K562 (cell line): ENCODE measurements at regions not wholly inside any gene's neighbourhood (a gene's known extent, or its start where the extent isn't known, plus 50 kb on each side); places are given as distances from the start of the nearest gene placed in this dataset.

Experiments used
- CC2D1A ChIP-seq: fragments of 450-650 bp; IDR thresholded peaks from 2 replicates; pipeline ENCODE4 v1.6.1; 2017; ENCODE audit warnings: mild to moderate bottlenecking
- ESRRA ChIP-seq: fragments of 450-650 bp; IDR thresholded peaks from 2 replicates; pipeline ENCODE4 v1.6.1; 2014; ENCODE audit warnings: low read depth, mild to moderate bottlenecking, moderate library complexity, borderline replicate concordance
- ETV1 ChIP-seq: fragments of 450-650 bp; conservative IDR thresholded peaks from 2 replicates; pipeline ENCODE4 v1.6.1; 2016; ENCODE audit warnings: missing genetic modification characterization, control low read depth, low read depth, missing compliant biosample characterization
- GTF2F1 ChIP-seq: IDR thresholded peaks from 2 replicates; pipeline ENCODE4 v1.6.1; 2011; ENCODE audit warnings: low read depth, low read length, improper control_type of control experiment
- KLF13 ChIP-seq: fragments of 450-650 bp; IDR thresholded peaks from 2 replicates; pipeline ENCODE4 v1.6.1; 2016; ENCODE audit warnings: missing genetic modification characterization, low read depth, mild to moderate bottlenecking, missing compliant biosample characterization, moderate library complexity, borderline replicate concordance
- MAZ ChIP-seq, 2 experiments: fragments of 450-650 bp in 1 of 2; sonication (generic) in 1 of 2; formaldehyde crosslinking; IDR thresholded peaks in 1 of 2; conservative IDR thresholded peaks in 1 of 2; 2 replicates each; pipeline versions ENCODE4 v1.4.0 to v1.5.0; 2020; ENCODE audit warnings: mild to moderate bottlenecking in 1 of 2, missing genetic modification reagents in 1 of 2
- MED1 ChIP-seq: sonication (generic); formaldehyde crosslinking; IDR thresholded peaks from 2 replicates; pipeline ENCODE4 v1.8.1; 2023; ENCODE audit warnings: missing genetic modification reagents, borderline replicate concordance
- NCOA4 ChIP-seq: fragments of 450-650 bp; IDR thresholded peaks from 2 replicates; pipeline ENCODE4 v1.6.1; 2018; ENCODE audit warnings: mild to moderate bottlenecking; ENCODE audit not compliant: partially characterized antibody
- NCOR1 ChIP-seq: fragments of 450-650 bp; IDR thresholded peaks from 2 replicates; pipeline ENCODE4 v1.6.1; 2016; ENCODE audit warnings: mild to moderate bottlenecking, moderate library complexity
- SAP30 ChIP-seq: fragments of 200-600 bp; sonication (generic); IDR thresholded peaks from 2 replicates; pipeline ENCODE4 v1.6.1; 2012; ENCODE audit warnings: borderline replicate concordance, low read depth, mild to moderate bottlenecking, moderate library complexity, low read length, control low read depth, inconsistent platforms; ENCODE audit not compliant: insufficient read depth, poor library complexity, severe bottlenecking
- SMARCA5 ChIP-seq: fragments of 450-650 bp; IDR thresholded peaks from 2 replicates; pipeline ENCODE4 v1.6.1; 2016
- ZBTB40 ChIP-seq, 2 experiments: fragments of 450-650 bp in 1 of 2; sonication (generic) in 1 of 2; formaldehyde crosslinking in 1 of 2; IDR thresholded peaks; 2 replicates each; pipeline versions ENCODE4 v1.7.1 to v1.9.0; 2016 to 2022; ENCODE audit warnings: inconsistent platforms in 1 of 2, mild to moderate bottlenecking in 1 of 2, missing genetic modification reagents in 1 of 2
- ZKSCAN1 ChIP-seq: fragments of 150-350 bp; IDR thresholded peaks from 2 replicates; pipeline ENCODE4 v1.6.1; 2016; ENCODE audit warnings: low read depth, low read length
- ZNF77 ChIP-seq: fragments of 250-450 bp; sonication (Bioruptor Pico); IDR thresholded peaks from 2 replicates; pipeline ENCODE4 v1.5.0; 2020
- ZZZ3 ChIP-seq: fragments of 450-650 bp; IDR thresholded peaks from 2 replicates; pipeline ENCODE4 v1.6.1; 2016; ENCODE audit warnings: antibody characterized with exemption, mild to moderate bottlenecking, moderate library complexity
- TF ChIP-seq, protein P1 (sequence below): fragments of 250-450 bp; sonication (Bioruptor Pico); IDR thresholded peaks from 2 replicates; pipeline ENCODE4 v1.8.0; 2022; ENCODE audit warnings: inconsistent platforms

GRCh38 chr9:129406278-129407225 lies 214.3 kb downstream of the C9orf50 start (continued):
- TF ChIP-seq ZBTB40 (IDR thresholded peaks at IDR 0.05) (peak; percentile 46; the same call in 1 of the 2 replicates), ZBTB40 (CRISPR knock-in tag; IDR thresholded peaks at IDR 0.05) (no peak), NCOR1 (no peak), MED1 (CRISPR knock-in tag) (no peak), CC2D1A (peak; percentile 67; the same call in 1 of the 2 replicates), NCOA4 (no peak), GTF2F1 (peak; percentile 67; the same call in 1 of the 2 replicates), MAZ (CRISPR knock-in tag; conservative IDR thresholded peaks at IDR 0.05 in 1 of 2, IDR thresholded peaks at IDR 0.05 in 1 of 2) (peak; percentile 88 to 95), ZNF77 (CRISPR knock-in tag) (no peak), SAP30 (peak; percentile 32), SMARCA5 (0 out of 2 replicates have a peak, but pooled peaks have one; percentile 49), ZKSCAN1 (peak; percentile 42; the same call in 1 of the 2 replicates), ZZZ3 (no peak), ESRRA (peak; percentile 74; the same call in 1 of the 2 replicates), KLF13 (peak; percentile 72; the same call in 1 of the 2 replicates), ETV1 (tag) (peak; percentile 89)
- TF ChIP-seq, protein P1, sequence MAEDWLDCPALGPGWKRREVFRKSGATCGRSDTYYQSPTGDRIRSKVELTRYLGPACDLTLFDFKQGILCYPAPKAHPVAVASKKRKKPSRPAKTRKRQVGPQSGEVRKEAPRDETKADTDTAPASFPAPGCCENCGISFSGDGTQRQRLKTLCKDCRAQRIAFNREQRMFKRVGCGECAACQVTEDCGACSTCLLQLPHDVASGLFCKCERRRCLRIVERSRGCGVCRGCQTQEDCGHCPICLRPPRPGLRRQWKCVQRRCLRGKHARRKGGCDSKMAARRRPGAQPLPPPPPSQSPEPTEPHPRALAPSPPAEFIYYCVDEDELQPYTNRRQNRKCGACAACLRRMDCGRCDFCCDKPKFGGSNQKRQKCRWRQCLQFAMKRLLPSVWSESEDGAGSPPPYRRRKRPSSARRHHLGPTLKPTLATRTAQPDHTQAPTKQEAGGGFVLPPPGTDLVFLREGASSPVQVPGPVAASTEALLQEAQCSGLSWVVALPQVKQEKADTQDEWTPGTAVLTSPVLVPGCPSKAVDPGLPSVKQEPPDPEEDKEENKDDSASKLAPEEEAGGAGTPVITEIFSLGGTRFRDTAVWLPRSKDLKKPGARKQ (CRISPR knock-in tag), result no peak
